Activated naive CD4-positive, alpha-beta T cell treated with Interleukin-2 at 50 U/mL for 16 hours (primary cell): ENCODE measurements at regions not wholly inside any gene's neighbourhood (a gene's known extent, or its start where the extent isn't known, plus 50 kb on each side); places are given as distances from the start of the nearest gene placed in this dataset.
A peak's percentile ranks its signal among the peaks of the same experiment; 100 is the strongest.
"Not testable (repeated sequence)": the region's sequence is repeated elsewhere in the genome, so short reads cannot be mapped to it uniquely, and the experiment has no call there.

Experiments used
- DNase-seq: peaks from one replicate; pipeline ENCODE4 v3.0.0-alpha.2; 2020

DNA sequence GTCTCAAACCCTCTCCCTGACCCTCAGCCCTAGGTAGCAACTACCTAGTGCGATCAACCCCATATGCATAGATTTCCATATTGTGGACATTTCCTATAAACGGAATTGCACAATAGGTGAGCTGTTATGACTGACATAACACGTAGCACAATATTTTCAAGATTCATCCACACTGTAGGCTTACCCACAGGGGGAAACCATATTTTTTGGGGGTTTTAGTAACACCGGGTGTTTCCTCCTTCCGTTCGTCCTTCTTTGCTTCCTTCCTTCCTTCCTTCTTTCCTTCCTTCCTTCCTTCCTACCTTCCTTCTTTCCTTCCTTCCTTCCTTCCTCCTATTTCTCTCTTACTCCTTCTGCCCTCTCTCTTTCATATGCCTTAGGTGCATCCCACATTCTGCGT, 524.2 kb downstream of the CWH43 start:
- not testable (repeated sequence) for DNase-seq

DNA sequence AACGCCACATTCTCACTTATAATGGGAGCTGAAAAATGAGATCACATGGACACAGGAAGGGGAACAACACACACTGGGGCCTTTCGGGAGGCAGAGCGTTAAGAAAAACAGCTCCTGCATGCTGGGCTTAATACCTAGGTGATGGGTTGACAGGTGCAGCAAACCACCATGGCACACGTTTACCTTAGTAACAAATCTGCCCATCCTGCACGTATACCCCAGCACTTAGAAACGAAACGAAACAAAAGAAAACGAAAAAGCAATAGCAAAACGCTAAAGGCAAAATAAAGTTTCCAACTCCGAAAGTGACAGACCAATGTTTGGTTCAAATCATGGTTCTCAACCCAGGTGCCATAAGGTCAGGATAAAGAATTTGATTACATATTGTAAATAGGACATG, 525.3 kb downstream of the CWH43 start:
- not testable (repeated sequence) for DNase-seq

DNA sequence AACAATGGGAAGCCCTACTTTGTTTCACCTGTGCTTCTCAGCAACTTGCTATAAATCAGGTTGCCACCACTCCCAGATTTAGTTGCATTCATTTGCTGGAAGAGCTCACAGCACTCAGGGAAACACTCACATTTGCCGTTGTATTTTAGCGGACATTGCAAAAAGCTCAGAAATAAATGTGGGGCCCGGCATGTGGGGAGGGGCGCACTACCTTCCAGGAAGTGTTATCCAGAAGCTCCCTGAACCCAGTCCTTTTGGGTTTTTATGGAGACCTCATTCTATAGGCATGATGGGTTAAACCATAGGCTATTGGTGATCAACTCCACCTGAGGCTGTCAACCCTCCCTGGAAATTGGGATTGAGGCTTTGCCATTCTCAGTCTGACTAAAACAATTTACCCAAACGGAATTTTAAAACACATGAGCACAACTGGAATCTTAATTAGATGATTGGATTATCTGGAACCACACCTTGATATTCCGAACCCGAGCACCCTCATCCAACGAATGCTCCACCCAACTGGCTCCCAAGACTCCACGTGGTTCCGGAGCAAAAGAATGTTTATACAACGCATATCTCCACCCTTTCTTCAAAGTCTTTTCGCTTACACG, 525.9 kb downstream of the CWH43 start:
- peak; percentile 8 for DNase-seq

DNA sequence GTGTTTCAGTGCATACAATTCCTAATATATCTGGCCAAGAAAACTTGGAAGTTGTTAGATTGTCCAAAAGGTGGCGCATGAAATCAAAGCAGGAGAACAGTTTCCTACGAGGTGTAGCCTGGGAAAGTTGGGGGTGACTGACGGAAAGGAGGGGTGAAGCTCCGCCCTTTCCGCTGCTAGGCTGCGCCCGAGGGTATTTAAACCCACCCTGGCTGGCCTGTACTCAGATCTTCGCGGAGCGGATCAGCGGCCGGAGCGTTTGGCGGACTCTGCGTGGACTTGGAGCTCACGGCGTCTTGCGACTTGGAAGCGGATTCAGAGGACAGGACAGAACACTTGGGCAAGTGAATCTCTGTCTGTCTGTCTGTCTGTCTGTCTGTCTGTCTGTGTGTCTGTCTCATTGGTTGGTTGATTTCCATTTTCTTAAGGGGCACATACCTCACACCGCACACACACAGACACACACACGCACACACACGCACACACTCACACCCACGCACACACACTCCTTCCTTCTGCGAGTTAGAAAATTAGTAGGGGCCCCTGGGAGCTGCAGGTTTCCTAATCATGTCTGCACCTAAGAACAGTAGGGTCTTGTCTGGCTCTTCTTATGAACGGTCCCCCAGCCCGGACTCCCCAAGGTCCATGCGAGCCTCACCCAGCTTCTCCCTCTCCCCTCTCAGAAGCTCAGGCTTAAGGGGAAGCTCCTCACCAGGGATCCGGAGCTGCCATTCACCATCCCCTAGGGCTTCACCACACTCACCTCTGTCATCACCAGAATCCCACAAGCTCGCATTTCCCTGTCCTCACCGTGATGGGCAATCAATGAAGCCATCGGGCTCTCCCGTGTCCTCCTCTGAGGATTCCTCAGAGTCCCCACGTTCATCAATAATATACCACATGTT, 526.8 kb downstream of the CWH43 start:
- peak; percentile 4 for DNase-seq

DNA sequence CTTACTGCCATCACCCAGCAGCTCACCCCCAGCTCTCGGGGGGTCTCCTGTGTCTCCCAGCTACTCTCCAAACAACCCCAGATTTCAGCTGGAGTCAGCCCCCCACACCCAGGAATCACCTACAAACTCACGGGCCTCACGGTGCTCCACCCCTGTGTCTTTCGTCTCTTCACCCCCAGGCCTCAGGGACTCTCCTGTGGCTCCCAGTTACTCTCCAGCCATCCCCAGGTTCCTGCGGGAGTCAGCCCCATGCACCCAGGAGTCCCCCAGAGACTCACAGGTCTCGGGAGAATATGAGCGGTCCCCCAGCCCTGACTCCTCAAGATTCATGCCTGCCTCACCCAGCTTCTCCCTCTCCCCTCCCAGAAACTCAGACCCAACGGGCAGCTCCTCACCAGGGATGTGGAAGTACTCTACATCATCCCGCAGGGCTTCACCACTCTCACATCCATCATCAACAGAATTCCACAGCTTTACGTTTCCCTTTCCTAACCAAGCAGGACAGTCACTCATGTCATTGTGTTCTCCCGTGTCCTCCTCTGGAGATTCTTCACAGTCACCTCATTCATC, 527.6 kb downstream of the CWH43 start:
- DNase-seq: not testable (repeated sequence)

DNA sequence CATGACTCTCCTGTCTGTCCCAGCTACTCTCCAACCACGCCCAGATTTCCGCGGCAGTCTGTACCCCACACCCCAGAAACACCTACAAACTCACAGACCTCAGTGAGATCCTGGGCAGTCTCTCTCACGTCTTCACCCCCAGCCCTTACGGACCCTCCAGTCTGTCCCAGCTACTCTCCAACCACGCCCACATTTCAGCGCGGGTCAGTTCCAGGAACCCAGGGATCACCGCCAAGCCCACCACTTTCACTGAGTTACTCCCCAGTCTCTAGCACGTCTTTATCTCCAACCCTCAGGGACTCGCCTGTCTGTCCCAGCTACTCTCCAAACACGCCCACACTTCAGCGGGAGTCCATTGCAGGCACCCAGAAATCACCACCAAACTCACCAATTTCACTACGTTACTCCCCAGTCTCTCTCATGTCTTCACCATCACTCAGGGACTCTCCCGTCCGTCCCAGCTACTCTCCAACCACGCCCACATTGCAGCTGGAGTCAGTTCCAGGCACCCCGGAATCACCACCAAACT, 528.2 kb downstream of the CWH43 start:
- DNase-seq: peak; percentile 7

DNA sequence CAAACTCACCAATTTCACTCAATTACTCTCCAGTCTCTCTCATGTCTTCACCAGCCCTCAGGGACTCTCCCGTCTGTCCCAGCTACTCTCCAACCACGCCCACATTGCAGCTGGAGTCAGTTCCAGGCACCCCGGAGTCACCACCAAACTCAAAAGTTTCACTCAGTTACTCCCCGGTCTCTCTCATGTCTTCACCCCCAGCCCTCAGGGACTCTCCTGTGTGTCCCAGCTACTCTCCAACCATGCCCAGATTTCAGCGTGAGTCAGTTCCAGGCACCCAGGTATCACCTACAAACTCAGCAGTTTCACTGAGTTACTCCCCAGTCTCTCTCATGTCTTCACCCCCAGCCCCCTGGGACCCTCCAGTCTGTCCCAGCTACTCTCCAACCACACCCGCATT, 528.8 kb downstream of the CWH43 start:
- DNase-seq: not testable (repeated sequence)

DNA sequence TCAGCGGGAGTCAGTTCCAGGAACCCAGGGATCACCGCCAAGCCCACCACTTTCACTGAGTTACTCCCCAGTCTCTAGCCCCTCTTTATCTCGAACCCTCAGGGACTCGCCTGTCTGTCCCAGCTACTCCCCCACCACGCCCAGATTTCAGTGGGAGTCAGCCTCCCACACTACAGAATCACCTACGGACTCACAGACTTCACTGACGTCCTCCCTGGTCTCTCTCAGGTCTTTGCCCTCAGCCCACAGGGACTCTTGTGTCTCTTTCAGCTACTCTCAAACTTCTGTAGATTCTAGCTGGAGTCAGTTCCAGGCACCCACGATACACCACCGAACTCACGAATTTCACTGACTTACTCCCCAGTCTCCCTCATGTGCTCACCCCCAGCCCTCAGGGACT, 529.2 kb downstream of the CWH43 start:
- DNase-seq: not testable (repeated sequence)

DNA sequence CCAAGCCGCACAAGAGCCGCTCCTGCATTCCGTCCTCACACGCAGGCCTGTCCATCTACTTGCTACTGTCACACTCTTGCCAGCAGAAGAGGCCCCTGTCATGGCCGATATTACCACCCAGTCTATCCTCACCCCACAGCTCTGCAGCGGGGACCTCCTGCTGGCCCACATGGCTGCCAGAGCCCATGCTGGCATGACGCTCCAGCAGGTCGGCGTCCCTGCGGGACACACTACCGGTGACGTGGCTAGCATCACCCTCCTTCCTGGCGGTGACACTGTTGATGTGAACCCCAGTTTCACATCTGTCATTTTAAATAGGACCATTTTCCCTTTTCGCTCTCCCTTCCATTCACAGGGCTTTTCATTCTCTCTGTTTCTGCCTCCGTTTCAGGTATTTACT, 530.0 kb downstream of the CWH43 start:
- not testable (repeated sequence) for DNase-seq

DNA sequence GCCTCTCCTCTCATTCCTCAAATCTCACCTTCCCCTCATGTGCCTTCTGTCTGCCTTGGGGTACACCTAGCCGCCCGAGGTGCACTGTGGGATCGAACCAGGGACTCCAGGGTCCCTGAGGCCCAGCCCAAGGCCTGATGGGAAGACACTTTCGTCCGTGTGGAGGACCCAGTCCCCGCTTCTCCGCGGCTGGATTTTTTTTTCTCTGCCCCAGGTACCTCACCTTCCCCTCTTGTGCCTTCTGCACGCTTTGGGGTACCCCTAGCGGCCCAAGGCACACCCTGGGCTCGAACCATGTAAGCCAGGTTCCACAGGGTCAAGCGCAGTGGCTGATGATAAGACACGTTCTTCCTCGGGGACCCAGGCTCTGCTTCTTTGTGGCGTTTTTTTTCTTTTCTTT, 530.7 kb downstream of the CWH43 start:
- DNase-seq: no peak

DNA sequence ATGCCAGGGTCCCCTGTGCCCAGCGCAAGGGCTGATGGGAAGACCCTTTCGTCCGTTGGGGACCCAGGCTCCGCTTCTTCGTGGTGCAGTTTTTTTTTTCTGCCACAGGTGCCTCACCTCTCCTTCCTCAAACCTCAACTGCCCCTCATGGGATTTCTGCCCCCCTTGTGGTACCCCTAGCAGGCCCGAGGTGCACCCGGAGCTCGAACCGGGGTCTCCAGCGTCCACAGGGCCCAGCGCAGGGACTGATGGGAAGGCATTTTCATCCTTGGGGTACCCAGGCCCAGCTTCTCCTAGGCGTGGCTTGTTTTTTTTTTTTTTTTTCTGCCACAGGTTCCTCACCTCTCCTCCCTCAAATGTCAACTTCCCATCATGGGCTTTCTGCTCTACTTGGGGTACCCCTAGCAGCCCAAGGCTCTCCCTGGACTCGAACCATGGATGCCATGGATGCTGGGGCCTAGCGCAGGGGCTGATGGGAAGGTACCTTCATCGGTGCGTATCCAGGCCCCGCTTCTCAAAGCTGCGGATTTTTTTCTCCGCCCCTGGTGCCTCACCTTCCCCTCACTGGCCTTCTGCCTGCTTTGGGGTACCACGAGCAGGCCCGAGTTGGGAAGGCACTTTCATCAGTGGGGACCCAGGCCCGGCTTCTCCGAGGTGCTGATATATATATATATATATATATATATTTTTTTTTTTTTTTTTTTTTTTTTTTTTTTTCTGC, 531.6 kb downstream of the CWH43 start:
- DNase-seq: not testable (repeated sequence)

DNA sequence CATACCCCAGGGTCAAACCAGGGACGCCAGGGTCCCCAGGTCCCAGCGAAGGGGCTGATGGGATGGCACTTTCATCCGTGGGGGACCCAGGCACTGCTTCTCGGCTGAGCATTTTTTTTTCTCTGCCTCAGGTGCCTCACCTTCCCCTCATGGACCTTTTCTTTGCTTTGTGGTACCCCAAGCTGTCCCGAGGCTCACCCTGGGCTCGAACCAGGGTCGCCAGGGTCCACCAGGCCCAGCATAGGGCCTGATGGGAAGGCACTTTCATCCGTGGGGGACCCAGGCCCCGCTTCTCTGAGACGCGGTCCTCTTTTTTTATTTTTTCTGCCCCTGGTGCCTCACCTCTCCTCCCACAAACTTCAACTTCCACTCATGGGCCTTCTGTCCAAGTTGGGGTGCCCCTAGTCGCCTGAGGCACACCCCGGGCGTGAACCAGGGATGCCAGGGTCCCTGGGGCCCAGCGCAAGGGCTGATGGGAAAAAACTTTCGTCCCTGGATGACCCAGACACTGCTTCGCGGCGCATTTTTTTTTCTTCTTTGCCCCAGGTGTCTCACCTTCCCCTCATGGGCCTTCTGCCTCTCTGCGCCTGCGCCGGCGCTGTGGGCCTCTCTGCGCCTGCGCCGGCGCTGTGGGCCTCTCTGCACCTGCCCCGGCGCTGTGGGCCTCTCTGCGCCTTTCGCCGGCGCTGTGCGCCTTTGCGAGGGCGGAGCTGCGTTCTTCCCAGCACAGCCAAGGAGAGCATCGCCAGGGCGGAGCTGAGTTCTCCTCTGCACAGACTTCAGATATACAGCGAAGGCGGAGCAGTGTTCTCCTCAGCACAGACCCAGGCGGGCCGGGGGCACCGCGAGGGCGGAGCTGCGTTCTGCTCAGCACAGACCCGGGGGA, 533.3 kb downstream of the CWH43 start:
- not testable (repeated sequence) for DNase-seq

DNA sequence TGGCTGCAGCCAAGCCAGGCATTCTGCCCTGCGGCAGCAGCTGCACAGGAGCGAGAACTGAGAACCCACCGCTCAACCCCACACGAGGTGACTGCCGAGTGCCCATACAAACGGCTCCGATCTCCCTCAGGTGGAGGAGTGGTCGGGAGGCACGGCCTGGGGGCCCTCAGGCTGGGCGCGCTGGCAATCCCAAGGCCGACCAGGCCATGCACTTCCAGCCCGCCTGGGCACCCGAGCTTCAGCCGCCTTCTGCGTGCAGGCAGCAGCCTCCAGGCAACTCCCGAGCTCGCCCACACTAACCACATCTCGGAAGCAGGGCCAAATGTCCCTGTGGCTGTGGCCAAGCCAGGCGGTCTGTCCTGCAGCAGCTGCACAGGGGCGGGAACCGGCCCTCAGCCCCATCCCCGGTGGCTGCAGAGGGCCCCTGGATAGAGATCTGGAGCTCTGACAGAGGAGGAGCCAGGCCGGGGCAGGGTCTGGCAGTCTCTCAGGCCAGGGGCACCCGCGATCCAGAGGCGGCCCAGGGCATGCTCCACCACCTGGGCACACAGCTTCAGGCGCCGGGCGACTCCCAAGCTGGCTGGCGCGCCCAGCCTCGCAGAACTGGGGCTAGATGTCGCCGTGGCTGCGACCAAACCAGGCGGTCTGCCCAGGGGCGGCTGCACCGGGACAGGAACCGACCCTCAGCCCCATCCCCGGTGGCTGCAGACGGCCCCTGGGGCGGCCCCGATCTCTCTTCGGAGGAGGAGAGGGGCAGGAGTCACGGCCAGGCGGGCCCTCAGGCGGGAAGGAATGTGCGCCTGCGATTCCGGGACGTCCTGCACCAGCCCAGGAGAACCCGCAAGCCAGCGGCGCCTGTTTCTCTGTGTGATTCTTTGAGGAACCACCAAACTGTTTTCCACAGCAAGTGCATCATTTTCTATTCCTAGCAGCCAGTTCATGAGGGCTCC, 538.0 kb downstream of the CWH43 start:
- not testable (repeated sequence) for DNase-seq

DNA sequence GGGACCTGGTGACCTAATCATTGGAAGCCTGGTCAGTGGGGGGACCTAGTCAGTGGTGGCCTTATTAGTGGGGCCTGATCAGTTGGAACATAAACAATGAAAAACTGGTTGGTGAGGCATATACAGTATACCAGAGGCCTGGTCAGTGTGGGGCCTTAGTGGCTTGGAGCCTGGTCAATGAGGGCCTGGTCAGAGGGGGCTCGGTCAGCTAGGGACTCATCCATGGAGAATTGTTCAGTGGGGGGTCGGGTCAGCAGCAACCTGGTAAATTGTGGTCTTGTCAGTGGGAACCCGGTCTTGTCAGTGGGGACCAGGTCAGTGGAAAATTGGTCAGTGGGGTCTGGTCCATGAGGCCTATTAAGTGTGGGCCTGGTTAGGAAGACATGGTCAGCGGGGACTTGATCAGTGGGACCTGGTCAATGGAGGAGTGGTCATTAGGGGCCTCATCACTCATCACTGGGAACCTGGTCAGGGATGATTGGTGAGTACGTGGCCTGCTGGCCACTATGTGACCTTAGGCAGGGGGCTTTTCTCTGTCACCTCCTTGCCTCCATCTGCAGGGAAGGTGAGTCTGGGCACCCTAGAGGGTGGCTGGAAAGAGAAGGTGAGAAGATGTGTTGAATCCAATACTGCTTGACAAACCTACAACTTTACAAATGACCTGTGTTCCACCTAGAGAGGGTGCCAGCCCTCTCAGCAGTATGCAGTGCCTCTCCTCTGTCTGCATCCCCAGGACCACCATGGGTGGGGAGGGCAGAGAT, 573.0 kb downstream of the CWH43 start:
- not testable (repeated sequence) for DNase-seq

DNA sequence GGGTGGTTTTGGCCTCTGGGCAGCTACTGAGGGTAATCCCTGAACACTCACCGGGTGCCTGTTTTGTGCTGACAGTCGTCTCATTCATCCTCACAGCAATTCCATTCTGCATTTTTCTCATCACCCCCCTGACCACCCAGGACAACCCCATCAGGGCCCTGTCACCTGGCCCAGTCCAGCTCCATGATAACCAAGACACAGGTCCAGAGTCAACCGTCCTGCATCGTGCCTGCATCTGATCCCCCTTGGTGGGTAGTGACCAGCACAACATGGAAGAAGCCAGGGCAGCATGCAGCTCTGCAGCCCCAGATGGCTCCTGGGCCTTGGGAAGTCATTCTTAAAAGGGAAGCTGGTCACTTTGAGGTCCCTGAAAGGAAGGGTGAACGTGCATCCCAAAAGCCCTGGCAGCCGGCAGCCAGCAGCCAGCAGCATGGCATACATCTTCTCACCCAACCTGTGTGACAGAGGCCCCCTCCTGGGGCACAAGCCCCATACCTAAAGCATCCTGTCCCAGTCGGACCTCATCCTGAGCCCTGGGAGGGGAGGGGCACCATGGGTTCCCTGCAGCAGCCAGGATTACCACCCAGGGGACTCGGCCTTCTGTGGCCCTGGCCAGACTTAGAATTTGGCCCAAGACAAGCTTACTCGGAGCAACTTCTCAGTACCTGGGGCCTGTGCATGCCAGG, 574.2 kb downstream of the CWH43 start:
- DNase-seq: not testable (repeated sequence)

DNA sequence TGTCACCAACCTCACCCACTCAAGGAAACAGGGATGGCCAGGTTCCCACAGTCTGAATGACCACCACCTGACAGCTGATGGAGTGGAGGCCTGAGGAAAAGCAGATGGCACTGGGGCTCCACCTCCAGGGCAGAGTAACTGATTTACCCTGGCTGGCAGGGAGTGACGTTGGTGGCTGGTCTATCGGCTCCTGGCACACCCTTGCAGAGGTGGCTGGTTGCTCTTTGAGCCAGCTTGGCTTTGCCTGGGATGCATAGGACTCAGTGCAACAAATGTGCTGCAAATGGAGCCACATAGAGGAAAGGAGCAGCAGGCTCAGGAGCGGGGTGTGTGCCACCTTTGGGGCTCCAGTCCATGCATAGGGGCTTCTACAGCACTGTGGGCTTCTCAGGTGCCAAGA, 574.8 kb downstream of the CWH43 start:
- DNase-seq: not testable (repeated sequence)

DNA sequence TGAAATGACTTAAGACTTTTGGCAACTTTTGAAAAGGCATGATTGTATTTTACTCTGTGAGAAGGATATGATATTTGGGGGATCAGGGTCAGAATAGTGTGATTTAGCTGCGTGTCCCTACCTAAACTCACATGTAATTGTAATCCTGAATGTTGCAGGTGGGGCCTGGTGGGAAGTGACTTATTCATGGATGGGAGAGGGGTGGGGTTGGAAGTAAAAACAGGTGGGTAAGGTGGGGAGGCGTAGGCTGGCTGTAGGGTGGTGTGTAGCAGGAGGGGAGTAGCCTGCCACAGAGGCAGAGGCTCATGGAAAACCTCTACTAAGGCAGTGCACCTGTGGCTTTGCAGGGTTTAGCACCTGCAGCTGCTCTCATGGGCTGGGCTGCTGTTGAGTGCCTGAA, 584.2 kb downstream of the CWH43 start:
- DNase-seq: not testable (repeated sequence)

DNA sequence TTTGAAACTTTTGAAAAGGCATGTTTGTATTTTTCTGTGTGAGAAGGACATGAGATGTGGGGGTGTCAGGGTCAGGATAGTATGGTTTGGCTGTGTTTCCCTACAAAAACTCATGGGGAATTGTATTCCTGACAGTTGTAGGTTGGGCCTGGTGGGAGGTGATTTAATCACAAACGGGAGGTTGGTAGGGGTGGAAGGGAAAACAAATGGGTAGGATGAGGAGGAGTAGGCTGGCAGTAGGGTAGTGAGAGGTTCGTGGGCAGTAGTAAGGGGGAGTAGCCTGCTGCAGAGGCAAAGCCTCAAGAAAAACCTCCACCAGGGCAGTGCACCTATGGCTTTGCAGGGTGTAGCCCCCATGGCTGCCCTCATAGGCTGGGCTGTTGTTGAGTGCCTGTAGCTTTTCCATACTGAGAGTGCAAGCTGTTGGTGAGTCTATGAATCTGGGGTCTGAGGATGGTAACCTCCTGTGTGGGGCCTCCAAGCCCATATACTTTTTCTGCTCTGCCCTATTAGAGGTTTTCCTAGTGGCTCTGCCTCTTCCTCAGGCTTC, 587.7 kb downstream of the CWH43 start:
- not testable (repeated sequence) for DNase-seq

DNA sequence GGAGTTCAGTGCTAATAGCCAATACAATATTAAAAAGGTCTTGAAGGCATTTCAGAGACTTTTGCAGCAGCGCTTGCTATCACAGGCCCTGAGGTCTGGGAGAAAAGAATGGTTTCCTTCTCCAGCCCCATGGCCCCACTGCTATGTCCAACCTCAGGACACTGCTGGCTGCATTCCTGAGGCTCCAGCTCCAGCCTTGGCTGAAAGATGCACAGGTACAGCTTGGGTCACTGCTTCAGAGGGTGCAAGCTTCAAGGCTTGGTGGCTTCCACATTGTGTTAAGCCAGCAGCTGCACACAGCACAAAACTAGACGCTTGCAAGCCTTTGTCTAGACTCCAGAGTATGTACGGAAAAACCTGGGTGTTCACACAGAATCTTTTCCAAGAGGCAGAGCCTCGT, 589.2 kb downstream of the CWH43 start:
- DNase-seq: not testable (repeated sequence)
